ENCODE measurements at regions not wholly inside any gene's neighbourhood (a gene's known extent, or its start where the extent isn't known, plus 50 kb on each side); places are given as distances from the start of the nearest gene placed in this dataset.

- intact Hi-C loops (cut with DNase I) = no loop called here
- DNase-seq (no peak), ATAC-seq (no peak)
- H3K4me1 ChIP-seq = no peaks in the 10 kb centered on the region
- no peaks in the 10 kb centered on the region for H3K27me3 ChIP-seq (ENCODE audit: low read depth)
- H3K9me3 ChIP-seq = no peaks in the 10 kb centered on the region
- H3K27ac ChIP-seq = no peak overlapping the region
- no peaks in the 10 kb centered on the region for H3K36me3 ChIP-seq
- H3K4me3 ChIP-seq = no peak overlapping the region
- no peak for TF ChIP-seq CTCF (IDR thresholded peaks at IDR 0.05)
These were observed 331.5 kb upstream of the CTNNB1 start for GRCh38 chr3:40867797-40868196.

DNA sequence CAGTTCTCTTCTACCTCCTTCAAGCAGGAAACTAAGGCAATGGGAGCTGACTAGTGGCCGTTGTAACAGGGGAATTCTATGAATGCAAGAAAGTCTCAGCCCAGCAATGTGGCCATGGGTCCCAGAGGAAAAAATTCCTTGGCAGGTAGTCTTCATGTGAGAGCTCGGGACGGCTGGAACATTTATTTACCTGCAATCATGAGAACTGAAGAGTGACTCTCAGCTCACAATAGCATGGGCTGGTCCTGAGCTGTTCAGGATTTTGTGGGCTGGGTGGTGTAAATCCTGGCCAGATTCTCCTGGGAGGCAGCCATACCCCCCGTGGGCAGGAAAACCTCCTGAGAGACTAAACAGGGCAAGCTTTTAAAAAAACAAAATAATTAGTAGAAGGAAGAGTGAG, 330.3 kb upstream of the CTNNB1 start:
- Histone ChIP-seq H3K4me1 (no peaks in the 10 kb centered on the region), H3K27ac (no peak overlapping the region), H3K9me3 (no peaks in the 10 kb centered on the region), H3K27me3 (ENCODE audit: low read depth) (no peaks in the 10 kb centered on the region), H3K36me3 (no peaks in the 10 kb centered on the region), H3K4me3 (no peak overlapping the region)
- TF ChIP-seq CTCF (IDR thresholded peaks at IDR 0.05) = no peak
- no peak for DNase-seq
- ATAC-seq = peak; percentile 60 to 72
- intact Hi-C loops (cut with DNase I) = no loop called here

DNA sequence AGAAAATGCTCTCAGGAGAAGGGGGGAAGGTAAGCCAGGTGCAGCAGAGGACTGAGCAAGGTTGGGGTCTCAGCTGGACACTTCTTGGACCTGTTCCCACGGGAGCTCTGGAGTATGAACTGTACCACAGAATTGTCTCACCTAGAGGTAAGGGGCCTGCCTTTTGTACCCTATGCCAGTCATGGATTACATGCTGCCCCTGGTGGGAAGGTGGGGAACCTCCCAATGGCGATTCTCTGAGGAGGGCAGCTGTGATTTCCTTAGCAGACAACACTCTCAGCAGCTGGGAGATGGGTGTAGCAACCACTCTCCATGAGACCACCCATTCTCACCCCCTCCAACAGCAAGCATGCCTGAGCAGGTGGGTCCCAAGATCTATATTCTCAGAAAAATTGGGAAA, 329.4 kb upstream of the CTNNB1 start:
- no peaks in the 10 kb centered on the region for H3K9me3 ChIP-seq
- no peak overlapping the region for H3K27ac ChIP-seq
- intact Hi-C loops (cut with DNase I) = no loop called here
- DNase-seq = no peak
- ATAC-seq = no peak
- H3K4me3 ChIP-seq = no peak overlapping the region
- H3K4me1 ChIP-seq = no peaks in the 10 kb centered on the region
- H3K36me3 ChIP-seq = no peaks in the 10 kb centered on the region
- H3K27me3 ChIP-seq (ENCODE audit: low read depth) = no peaks in the 10 kb centered on the region
- TF ChIP-seq CTCF (IDR thresholded peaks at IDR 0.05) = no peak

DNA sequence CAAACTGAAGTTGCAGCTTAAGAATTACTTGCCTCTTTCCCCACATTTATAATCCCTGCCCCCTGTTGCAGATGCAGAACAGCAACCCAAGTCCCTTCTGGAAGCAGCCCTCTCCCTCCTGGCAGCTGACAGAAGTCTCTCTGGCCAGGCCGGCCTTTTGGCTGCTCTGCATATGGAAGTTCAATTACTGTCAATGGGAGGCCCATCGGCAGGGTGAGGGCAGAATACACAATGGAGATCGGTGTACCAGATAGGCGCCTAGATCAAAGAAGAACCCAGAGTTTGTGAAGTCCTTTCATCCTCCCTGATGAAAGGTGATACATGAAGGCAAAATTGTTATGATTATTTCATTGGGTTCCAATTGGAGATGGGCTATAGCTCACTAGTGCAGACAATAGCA, 327.9 kb upstream of the CTNNB1 start:
- no peak for DNase-seq
- no peaks in the 10 kb centered on the region for H3K4me1 ChIP-seq
- intact Hi-C loops (cut with DNase I) = no loop called here
- H3K27me3 ChIP-seq (ENCODE audit: low read depth) = no peaks in the 10 kb centered on the region
- no peak for ATAC-seq
- no peaks in the 10 kb centered on the region for H3K9me3 ChIP-seq
- no peaks in the 10 kb centered on the region for H3K36me3 ChIP-seq
- no peak overlapping the region for H3K4me3 ChIP-seq
- TF ChIP-seq CTCF (IDR thresholded peaks at IDR 0.05) = no peak
- no peak overlapping the region for H3K27ac ChIP-seq

DNA sequence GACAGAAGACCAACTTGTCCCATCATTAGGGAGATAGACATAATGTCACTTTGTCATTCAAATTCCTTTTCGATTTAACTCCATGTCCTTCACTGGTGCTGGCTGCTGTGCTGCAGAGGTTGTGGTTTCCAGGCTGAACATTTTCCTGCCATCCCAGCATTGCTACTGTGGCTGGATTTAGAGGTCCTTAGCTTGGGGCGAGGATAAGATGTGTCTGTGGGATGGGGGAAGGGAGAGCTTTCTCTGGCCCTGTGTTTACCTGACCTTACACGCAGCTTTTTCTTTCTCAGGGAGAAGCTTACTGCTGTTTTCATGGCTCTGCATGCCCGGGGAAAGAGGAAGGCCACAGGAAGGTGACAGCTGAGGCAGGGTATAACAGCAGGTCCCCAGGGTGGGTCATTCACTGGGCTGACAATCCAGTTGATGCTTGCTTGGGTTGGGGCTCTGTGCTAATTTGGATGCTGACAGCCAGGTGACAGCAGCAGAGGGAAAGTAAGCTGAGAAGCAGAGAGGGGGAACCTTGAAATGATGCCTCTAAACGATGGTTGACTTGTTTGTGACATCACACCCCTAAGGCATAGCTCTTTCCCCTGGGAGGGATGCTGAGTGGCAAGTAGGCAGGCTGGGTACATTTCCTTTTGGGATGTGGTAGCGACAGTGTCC, 326.9 kb upstream of the CTNNB1 start:
- no peak for DNase-seq
- no peak overlapping the region for H3K4me3 ChIP-seq
- TF ChIP-seq CTCF (IDR thresholded peaks at IDR 0.05) = no peak

More for the DNA sequence above, 326.9 kb upstream of the CTNNB1 start:
- H3K9me3 ChIP-seq = no peaks in the 10 kb centered on the region
- no peak for ATAC-seq
- intact Hi-C loops (cut with DNase I) = no loop called here
- no peaks in the 10 kb centered on the region for H3K27me3 ChIP-seq (ENCODE audit: low read depth)
- no peaks in the 10 kb centered on the region for H3K36me3 ChIP-seq
- H3K4me1 ChIP-seq = peaks cover 9% of the 10 kb centered on the region
- H3K27ac ChIP-seq = no peak overlapping the region
